Smooth muscle cell (in vitro differentiated cells): ENCODE measurements at regions not wholly inside any gene's neighbourhood (a gene's known extent, or its start where the extent isn't known, plus 50 kb on each side); places are given as distances from the start of the nearest gene placed in this dataset.

ENCODE experiments used
- DNase-seq: peaks from one replicate; lab custom pipeline; 2025; ENCODE audit not compliant: unreplicated experiment; lab: John Stamatoyannopoulos, UW
- H2AFZ ChIP-seq: fragments of 200-600 bp; sonication (generic); 2 replicates; pipeline ENCODE4 v1.6.0; 2016; ENCODE audit warnings: antibody characterized with exemption, low read depth, mild to moderate bottlenecking
- H3F3A ChIP-seq: fragments of 200-600 bp; sonication (generic); 2 replicates; pipeline ENCODE4 v1.6.0; 2017; ENCODE audit warnings: antibody characterized with exemption, low read depth
- H3K27ac ChIP-seq: fragments of 200-600 bp; sonication (generic); 2 replicates; pipeline ENCODE4 v1.5.1; 2016; ENCODE audit warnings: low read depth, mild to moderate bottlenecking
- H3K27me3 ChIP-seq: fragments of 200-600 bp; sonication (generic); 2 replicates; pipeline ENCODE4 v1.6.1; 2016; ENCODE audit warnings: low read depth, mild to moderate bottlenecking
- H3K36me3 ChIP-seq: fragments of 200-600 bp; sonication (generic); 2 replicates; pipeline ENCODE4 v1.5.1; 2016; ENCODE audit warnings: low read depth
- H3K4me1 ChIP-seq: fragments of 200-600 bp; sonication (generic); 2 replicates; pipeline ENCODE4 v1.5.1; 2016; ENCODE audit warnings: low read depth
- H3K4me2 ChIP-seq: fragments of 200-600 bp; sonication (generic); 2 replicates; pipeline ENCODE4 v1.6.0; 2016; ENCODE audit warnings: mild to moderate bottlenecking
- H3K4me3 ChIP-seq: fragments of 200-600 bp; sonication (generic); 2 replicates; pipeline ENCODE4 v1.5.1; 2016; ENCODE audit warnings: mild to moderate bottlenecking
- H3K79me2 ChIP-seq: fragments of 200-600 bp; sonication (generic); 2 replicates; pipeline ENCODE4 v1.6.0; 2016; ENCODE audit warnings: low read depth, mild to moderate bottlenecking
- H3K9ac ChIP-seq: fragments of 200-600 bp; sonication (generic); 2 replicates; pipeline ENCODE4 v1.6.0; 2016; ENCODE audit warnings: low read depth
- H3K9me3 ChIP-seq: fragments of 200-600 bp; sonication (generic); replicated peaks from 2 replicates; pipeline ENCODE4 v1.5.1; 2016; ENCODE audit warnings: low read depth
- H4K20me1 ChIP-seq: fragments of 200-600 bp; sonication (generic); 2 replicates; pipeline ENCODE4 v1.6.0; 2016; ENCODE audit warnings: low read depth
- WGBS: methylation state at CpG from one replicate; pipeline ENCODE4 v1.1.7; 2016; ENCODE audit warnings: low lambda C conversion rate; 5-methylcytosine and 5-hydroxymethylcytosine counted together
- TF ChIP-seq, protein P1 (sequence below): fragments of 200-600 bp; sonication (generic); IDR thresholded peaks from 2 replicates; pipeline ENCODE4 v1.5.1; 2017; ENCODE audit warnings: borderline replicate concordance, mild to moderate bottlenecking, antibody characterized with exemption; ENCODE audit not compliant: insufficient read depth, poor library complexity, severe bottlenecking

GRCh38 chr1:175848329-175848728 lies 104.9 kb upstream of the TNR start:
- Histone ChIP-seq H3K4me3 (no peak overlapping the region), H3K79me2 (no peaks in the 10 kb centered on the region), H3K4me2 (no peak overlapping the region), H3K36me3 (no peaks in the 10 kb centered on the region), H3K4me1 (no peaks in the 10 kb centered on the region), H3K27me3 (peaks cover 3% of the 10 kb centered on the region), H2AFZ (no peak overlapping the region), H4K20me1 (no peaks in the 10 kb centered on the region), H3K27ac (no peak overlapping the region), H3F3A (no peaks in the 10 kb centered on the region), H3K9me3 (no peaks in the 10 kb centered on the region), H3K9ac (no peak overlapping the region)
- 35% methylated on average over 5 of the region's 5 CpGs for WGBS
- TF ChIP-seq, protein P1, sequence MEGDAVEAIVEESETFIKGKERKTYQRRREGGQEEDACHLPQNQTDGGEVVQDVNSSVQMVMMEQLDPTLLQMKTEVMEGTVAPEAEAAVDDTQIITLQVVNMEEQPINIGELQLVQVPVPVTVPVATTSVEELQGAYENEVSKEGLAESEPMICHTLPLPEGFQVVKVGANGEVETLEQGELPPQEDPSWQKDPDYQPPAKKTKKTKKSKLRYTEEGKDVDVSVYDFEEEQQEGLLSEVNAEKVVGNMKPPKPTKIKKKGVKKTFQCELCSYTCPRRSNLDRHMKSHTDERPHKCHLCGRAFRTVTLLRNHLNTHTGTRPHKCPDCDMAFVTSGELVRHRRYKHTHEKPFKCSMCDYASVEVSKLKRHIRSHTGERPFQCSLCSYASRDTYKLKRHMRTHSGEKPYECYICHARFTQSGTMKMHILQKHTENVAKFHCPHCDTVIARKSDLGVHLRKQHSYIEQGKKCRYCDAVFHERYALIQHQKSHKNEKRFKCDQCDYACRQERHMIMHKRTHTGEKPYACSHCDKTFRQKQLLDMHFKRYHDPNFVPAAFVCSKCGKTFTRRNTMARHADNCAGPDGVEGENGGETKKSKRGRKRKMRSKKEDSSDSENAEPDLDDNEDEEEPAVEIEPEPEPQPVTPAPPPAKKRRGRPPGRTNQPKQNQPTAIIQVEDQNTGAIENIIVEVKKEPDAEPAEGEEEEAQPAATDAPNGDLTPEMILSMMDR, result no peak
- no peak for DNase-seq

- Histone ChIP-seq H3F3A (no peaks in the 10 kb centered on the region), H3K27me3 (peaks cover 10% of the 10 kb centered on the region)
- TF ChIP-seq, protein P1, result no peak
Measured at GRCh38 chr1:175845985-175846384, 102.6 kb upstream of the TNR start.

DNA sequence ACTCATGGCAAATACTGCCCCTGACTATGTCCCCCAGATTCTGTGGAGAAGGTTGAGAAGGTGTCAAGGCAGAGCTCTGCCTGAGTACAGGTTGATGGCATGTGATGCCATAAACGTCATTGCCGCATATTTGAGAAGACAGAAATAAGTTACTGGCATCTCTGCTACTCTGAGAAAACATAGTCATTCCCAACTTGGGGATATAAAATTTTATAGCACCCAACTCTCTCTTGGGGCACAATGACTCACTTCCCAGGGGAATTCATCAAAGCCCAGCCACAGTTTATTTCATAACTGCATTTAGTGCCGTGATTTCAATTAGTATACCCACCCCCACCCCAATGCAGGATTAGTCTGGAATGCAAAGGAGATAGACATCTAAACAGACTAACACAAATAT lies 101.9 kb upstream of the TNR start:
- Histone ChIP-seq H3K4me3 (no peak overlapping the region), H3K79me2 (no peaks in the 10 kb centered on the region), H3K27ac (no peak overlapping the region), H3K27me3 (peaks cover 10% of the 10 kb centered on the region), H4K20me1 (no peaks in the 10 kb centered on the region), H3K9ac (no peak overlapping the region), H3K36me3 (no peaks in the 10 kb centered on the region), H3K4me1 (no peaks in the 10 kb centered on the region), H3F3A (no peaks in the 10 kb centered on the region), H3K9me3 (no peaks in the 10 kb centered on the region), H2AFZ (no peak overlapping the region), H3K4me2 (no peak overlapping the region)
- whole genome bisulfite sequencing, result 64% methylated on average over 3 of the region's 3 CpGs
- TF ChIP-seq, protein P1, result no peak
- DNase-seq, result no peak

More at GRCh38 chr1:175845985-175846384, 102.6 kb upstream of the TNR start:
- no peak overlapping the region for H3K4me3 ChIP-seq
- H3K79me2 ChIP-seq, result no peaks in the 10 kb centered on the region
- H3K4me2 ChIP-seq, result no peak overlapping the region
- no peak overlapping the region for H3K9ac ChIP-seq
- H2AFZ ChIP-seq, result no peak overlapping the region
- H4K20me1 ChIP-seq, result no peaks in the 10 kb centered on the region
- 84% methylated on average over 1 of the region's 1 CpG for WGBS
- no peaks in the 10 kb centered on the region for H3K9me3 ChIP-seq
- no peak overlapping the region for H3K27ac ChIP-seq
- DNase-seq, result no peak
- no peaks in the 10 kb centered on the region for H3K36me3 ChIP-seq
- no peaks in the 10 kb centered on the region for H3K4me1 ChIP-seq

- DNase-seq, result no peak
- Histone ChIP-seq H3K4me3 (no peak overlapping the region), H2AFZ (no peak overlapping the region), H3K36me3 (no peaks in the 10 kb centered on the region), H3K79me2 (no peaks in the 10 kb centered on the region), H3F3A (no peaks in the 10 kb centered on the region), H3K4me2 (no peak overlapping the region), H3K9ac (no peak overlapping the region), H3K9me3 (no peaks in the 10 kb centered on the region), H3K27me3 (peaks cover 10% of the 10 kb centered on the region), H3K27ac (no peak overlapping the region), H4K20me1 (no peaks in the 10 kb centered on the region), H3K4me1 (no peaks in the 10 kb centered on the region)
- 73% methylated on average over 2 of the region's 2 CpGs for WGBS
- TF ChIP-seq, protein P1, result no peak
Measured at GRCh38 chr1:175844877-175845276, 101.5 kb upstream of the TNR start.
